RPMI8226 (cell line): ENCODE measurements at regions not wholly inside any gene's neighbourhood (a gene's known extent, or its start where the extent isn't known, plus 50 kb on each side); places are given as distances from the start of the nearest gene placed in this dataset.

Experiments used
- DNase-seq: peaks from one replicate; pipeline ENCODE4 v3.0.0-alpha.2; 2015

GRCh38 chr1:218835609-218836008, 338.1 kb upstream of the LYPLAL1 start:
- no peak for DNase-seq

GRCh38 chr1:218836264-218836663, 337.4 kb upstream of the LYPLAL1 start:
- DNase-seq, result no peak

GRCh38 chr1:218837051-218837450, 336.6 kb upstream of the LYPLAL1 start:
- no peak for DNase-seq

DNA sequence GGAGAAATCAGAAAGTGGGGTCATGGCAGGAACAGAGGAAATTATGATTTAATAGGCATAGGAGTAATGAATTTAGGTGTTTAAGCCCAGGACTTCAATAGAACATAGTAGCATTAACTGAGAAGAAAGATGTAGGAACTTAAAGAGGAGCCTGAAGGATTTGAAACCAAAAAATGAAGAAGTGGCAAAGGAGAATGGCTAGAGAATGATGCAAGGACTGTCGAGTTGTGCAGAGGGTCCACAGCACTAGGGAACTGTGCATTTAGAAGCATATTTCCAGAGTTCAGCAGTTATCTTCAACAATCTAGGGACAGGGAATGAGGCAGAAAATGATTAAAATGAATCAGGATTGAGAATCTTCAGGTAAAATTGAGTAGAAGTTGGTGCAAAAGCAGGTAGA, 328.1 kb upstream of the LYPLAL1 start:
- DNase-seq, result no peak

GRCh38 chr1:218846181-218846580, 327.5 kb upstream of the LYPLAL1 start:
- DNase-seq, result no peak

GRCh38 chr1:218847089-218847768, 326.4 kb upstream of the LYPLAL1 start:
- no peak for DNase-seq

DNA sequence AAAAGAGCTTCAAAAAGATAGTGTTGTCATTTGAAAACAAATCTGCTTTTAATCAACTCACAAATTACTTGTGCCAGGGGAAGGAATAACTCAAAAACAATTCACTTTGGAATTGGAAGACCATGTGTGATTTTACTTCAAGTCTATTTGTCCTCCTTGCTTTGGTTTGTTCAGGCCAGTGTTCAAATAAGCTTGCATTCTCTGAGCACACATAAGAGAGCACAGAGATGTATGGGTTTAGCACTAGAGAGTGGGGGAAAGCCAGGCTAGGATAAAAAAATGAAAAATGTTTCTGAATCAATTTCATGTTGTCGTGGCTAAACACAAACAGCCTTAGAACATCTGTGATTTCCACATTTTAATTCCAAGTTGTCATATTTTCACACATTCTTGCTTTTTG, 325.7 kb upstream of the LYPLAL1 start:
- no peak for DNase-seq

GRCh38 chr1:218850367-218850766, 323.3 kb upstream of the LYPLAL1 start:
- no peak for DNase-seq

- no peak for DNase-seq
Observed at GRCh38 chr1:218851586-218851985, 322.1 kb upstream of the LYPLAL1 start.

GRCh38 chr1:218852527-218852926, 321.2 kb upstream of the LYPLAL1 start:
- DNase-seq, result no peak

- no peak for DNase-seq
Observed at GRCh38 chr1:218863987-218864386, 309.7 kb upstream of the LYPLAL1 start.

DNA sequence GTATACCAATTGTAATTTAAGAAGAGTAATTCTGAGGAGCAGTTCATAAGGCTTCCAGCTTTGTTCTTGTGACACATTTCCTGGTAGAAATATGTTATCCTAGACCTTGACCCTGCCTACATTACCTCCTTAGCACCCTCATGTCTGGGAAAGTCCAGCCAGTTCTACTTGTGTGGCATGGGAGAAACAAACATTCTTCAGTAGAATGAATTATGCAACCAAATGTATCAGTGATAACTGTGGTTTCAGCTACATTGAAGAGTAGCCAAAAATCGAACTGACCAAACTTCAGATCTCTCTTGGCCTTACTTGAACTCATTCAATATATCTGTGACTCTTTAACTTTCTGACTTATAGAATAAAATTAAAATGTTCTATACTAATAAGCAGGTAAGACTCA, 308.1 kb upstream of the LYPLAL1 start:
- DNase-seq, result no peak

DNA sequence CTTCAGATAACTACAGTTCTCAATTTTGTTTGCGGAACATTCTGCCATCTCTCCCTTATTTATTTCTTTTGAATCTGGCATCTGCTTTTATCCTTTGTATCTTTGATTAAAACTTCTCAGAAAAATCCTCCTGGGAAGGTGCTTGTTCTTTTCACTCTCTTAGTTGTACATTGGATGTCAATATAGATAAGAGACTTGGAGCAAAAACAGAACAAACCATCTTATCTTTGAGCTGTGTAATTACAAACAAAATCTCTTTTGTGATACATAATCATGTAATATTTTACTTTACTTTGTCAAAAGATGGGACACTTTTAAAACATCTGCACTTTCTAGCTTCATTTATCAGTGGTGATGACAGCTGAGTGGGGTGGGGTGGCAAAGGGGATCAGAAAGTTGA, 307.2 kb upstream of the LYPLAL1 start:
- DNase-seq, result no peak

DNA sequence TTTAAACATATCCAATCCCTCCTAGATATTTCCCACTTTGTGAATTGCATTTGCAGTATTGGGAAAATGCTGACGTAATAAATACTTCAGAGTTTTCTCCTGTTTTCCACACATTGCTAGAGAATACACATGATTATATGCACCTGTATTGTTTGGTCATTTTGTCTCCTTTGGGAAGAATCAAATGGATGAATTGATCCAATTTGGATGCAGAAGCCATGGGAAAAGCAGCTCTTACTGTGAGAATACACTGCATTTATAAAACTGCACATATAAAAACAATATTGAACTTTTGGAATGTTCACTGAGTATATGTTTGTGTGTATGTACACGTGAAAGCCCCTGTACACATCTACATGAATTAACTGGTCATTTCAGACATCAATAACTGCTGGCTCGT, 306.6 kb upstream of the LYPLAL1 start:
- DNase-seq, result no peak

- DNase-seq, result no peak
Observed at GRCh38 chr1:218867941-218868626, 305.6 kb upstream of the LYPLAL1 start.

DNA sequence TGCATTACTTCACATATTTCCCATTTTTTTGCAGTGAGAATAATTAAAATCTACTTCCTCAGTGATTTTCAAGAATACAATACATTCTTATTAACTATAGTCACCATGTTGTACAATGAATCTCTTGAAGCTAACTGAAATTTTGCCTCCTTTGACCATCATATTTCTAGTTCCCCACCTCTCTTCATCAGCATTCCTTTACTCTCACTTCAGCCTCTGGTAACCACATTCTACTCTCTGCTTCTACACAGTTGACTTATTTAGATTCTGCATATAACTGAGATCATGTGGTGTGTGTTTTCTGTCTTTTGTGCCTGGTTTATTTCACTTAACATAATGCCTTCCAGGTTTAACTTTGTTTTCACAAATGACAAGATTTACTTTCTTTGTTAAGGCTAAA, 304.4 kb upstream of the LYPLAL1 start:
- no peak for DNase-seq

DNA sequence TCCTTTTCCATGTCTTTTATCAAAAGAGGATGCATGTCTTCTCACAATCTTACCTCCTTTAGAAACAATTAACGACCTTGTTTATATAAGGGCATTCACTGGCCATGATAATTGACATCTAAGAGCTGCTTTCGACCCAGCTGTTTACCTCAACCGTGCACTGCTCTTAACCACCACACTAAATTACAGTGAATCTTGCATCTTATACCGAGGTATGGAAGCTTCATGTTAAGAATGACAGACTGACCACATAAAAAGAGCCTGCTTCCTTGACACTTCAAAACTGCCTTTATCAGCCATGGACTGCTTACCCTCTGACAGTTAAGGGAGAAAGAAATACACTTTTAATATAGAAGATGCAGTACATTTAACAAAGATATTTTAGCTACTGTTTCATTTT, 301.7 kb upstream of the LYPLAL1 start:
- no peak for DNase-seq

DNA sequence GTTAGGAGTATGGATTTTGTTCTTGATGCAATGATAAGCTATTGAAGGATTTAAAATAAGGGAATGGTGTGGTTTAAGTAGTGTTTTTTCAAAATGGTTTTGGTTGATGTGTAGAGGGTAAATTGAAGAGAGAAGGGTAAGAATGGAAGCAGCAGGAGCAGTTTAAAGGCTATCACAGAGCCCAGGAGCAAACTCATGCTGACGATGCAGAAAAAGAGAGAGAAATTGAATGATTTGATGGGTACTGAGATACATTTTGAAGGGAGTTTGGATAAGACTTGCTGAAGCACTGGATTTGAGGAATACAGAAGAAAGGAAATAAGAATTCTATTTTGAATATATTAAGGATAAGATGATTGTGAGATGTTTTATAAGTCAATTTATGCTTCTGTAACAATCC, 300.8 kb upstream of the LYPLAL1 start:
- DNase-seq, result no peak

- no peak for DNase-seq
Observed at GRCh38 chr1:218874313-218874712, 299.4 kb upstream of the LYPLAL1 start.

GRCh38 chr1:218874801-218875400, 298.8 kb upstream of the LYPLAL1 start:
- no peak for DNase-seq

DNA sequence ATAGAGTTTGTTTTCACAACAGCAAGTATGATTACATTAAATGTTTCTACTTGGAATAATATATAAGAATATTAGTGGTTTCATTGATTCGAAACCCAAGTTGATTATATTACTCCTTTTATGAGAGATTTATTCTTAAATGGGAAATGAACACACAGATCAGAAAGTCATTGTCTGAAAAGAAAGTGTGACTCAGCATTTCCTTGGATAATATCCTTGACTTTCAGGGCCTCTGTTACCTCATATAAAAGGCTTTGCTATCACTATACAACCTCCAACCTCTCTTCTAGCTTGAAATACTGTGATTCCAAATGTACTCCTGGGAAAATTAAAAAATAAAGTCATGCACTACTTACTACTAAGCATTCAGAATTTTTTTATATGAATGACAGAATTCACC, 295.3 kb upstream of the LYPLAL1 start:
- no peak for DNase-seq

DNA sequence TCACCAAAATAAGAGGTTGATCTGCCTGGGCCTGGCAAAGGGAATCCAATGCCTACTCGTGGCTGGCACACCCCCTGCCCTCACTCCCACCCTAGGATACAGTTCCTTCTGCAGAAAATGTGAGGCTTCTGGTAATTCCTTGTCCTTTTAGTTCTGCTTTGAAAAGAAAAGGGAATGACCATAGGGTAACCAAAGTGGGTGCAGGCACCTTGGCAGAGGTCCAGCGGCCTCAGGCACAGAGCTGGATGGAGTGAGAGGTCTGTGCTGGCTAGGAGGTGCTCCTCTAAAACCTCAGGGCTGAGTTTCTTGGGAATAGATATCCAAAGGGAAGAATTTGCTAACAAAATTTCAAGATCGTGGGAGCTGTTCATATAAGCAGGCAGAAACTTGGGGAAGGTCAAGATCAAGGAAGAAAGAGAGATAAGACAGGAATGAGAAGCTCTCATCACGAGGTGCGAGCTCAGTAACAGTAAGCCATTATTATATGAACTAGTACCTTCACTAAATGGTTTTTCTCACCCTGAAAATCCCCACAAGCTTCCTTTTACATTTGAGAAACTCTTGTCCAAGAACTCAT, 293.1 kb upstream of the LYPLAL1 start:
- DNase-seq, result no peak

DNA sequence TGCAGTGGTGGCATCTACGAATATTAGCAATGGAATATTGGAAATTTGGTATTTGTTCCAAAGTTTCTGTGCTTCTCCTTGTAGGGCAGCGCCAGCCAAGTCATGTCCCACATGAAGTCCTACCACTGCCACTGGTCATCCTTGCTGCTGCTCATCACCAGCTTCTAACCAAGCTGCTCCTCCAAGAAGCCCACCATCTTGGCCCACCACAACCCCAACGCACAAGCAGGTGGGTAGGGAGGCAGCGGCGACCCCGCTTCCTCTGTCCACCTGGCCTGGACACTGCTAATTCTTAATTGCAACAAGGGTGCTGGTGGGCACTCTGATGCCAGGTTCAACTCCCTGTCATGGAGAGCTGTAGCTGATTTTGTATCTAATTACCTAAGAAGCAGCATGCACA, 291.2 kb upstream of the LYPLAL1 start:
- no peak for DNase-seq
